H1 (cell line): ENCODE measurements at regions not wholly inside any gene's neighbourhood (a gene's known extent, or its start where the extent isn't known, plus 50 kb on each side); places are given as distances from the start of the nearest gene placed in this dataset.

Experiments
- CTCF ChIA-PET: fragments of 300-600 bp; sonication (Branson Sonifier 250); formaldehyde crosslinking; loops from one replicate; lab custom pipeline; 2021; ENCODE audit not compliant: partially characterized antibody; lab: Charles Lee
- POLR2A ChIA-PET: fragments of 300-600 bp; sonication (Branson Sonifier 250); formaldehyde crosslinking; loops from one replicate; lab custom pipeline; 2021; ENCODE audit warnings: inconsistent platforms; ENCODE audit not compliant: partially characterized antibody; lab: Charles Lee
- DNase-seq, 2 experiments: peaks; one replicate each; pipeline versions ENCODE4 v3.0.0 to v3.0.0-alpha.2; 2010 to 2022; ENCODE audit warnings: low spot score in 2 of 2, low read depth in 1 of 2, mixed read lengths in 1 of 2
- FAIRE-seq: peaks from 2 replicates; lab custom pipeline; 2011; peaks lifted over from hg19 to GRCh38; lab: Jason Lieb, UNC
- H2AFZ ChIP-seq: 2 replicates; pipeline ENCODE4 v1.8.1; 2012; ENCODE audit warnings: low read length, inconsistent platforms
- H2AK5ac ChIP-seq: 2 replicates; pipeline ENCODE4 v1.6.1; 2013; ENCODE audit warnings: low read depth, low read length
- H2BK120ac ChIP-seq: replicated peaks from 2 replicates; pipeline ENCODE3; 2013; ENCODE audit warnings: low read depth, low read length, inconsistent platforms
- H2BK12ac ChIP-seq: 2 replicates; pipeline ENCODE4 v1.6.1; 2013; ENCODE audit warnings: low read depth, low read length
- H2BK15ac ChIP-seq: 2 replicates; pipeline ENCODE4 v1.6.1; 2013; ENCODE audit warnings: low read length
- H2BK20ac ChIP-seq: 2 replicates; pipeline ENCODE4 v1.6.1; 2013; ENCODE audit warnings: low read length
- H2BK5ac ChIP-seq: 2 replicates; pipeline ENCODE4 v1.6.1; 2013; ENCODE audit warnings: low read depth, low read length
- H3K14ac ChIP-seq: 2 replicates; pipeline ENCODE4 v1.6.1; 2013; ENCODE audit warnings: inconsistent platforms; ENCODE audit not compliant: insufficient read length
- H3K18ac ChIP-seq: 2 replicates; pipeline ENCODE4 v1.6.1; 2013; ENCODE audit warnings: low read length; ENCODE audit errors: extremely low read depth
- H3K23ac ChIP-seq: 2 replicates; pipeline ENCODE4 v1.6.1; 2013; ENCODE audit warnings: inconsistent platforms; ENCODE audit not compliant: insufficient read length
- H3K23me2 ChIP-seq: 2 replicates; pipeline ENCODE4 v1.6.1; 2013; ENCODE audit warnings: low read depth, low read length
- H3K27ac ChIP-seq: 2 replicates; pipeline ENCODE4 v1.6.1; 2011; ENCODE audit warnings: low read depth, low read length, inconsistent platforms
- H3K27me3 ChIP-seq, 4 experiments: replicated peaks in 1 of 4; 1 replicate in 1 of 4; 2 replicates in 3 of 4; pipeline versions ENCODE4 v1.6.1 to v1.8.1; 2011 to 2013; ENCODE audit warnings: low read length in 3 of 4, mild to moderate bottlenecking in 3 of 4, inconsistent platforms in 2 of 4, mixed read lengths in 2 of 4, moderate library complexity in 1 of 4; ENCODE audit not compliant: control insufficient read depth in 3 of 4, insufficient read depth in 3 of 4; ENCODE audit errors: extremely low read depth in 1 of 4
- H3K36me3 ChIP-seq, 4 experiments: 2 replicates each; pipeline versions ENCODE4 v1.6.1 to v1.8.1; 2011 to 2013; ENCODE audit warnings: mild to moderate bottlenecking in 4 of 4, low read length in 3 of 4, moderate library complexity in 2 of 4, control low read depth in 1 of 4, inconsistent platforms in 1 of 4; ENCODE audit not compliant: insufficient read depth in 4 of 4, control insufficient read depth in 2 of 4
- H3K4ac ChIP-seq: replicated peaks from 2 replicates; pipeline ENCODE3; 2013; ENCODE audit warnings: low read length, low read depth, mixed read lengths, inconsistent platforms; ENCODE audit not compliant: insufficient read length
- H3K4me1 ChIP-seq, 4 experiments: replicated peaks in 1 of 4; 1 replicate in 1 of 4; 2 replicates in 3 of 4; pipeline versions ENCODE4 v1.6.1 to v1.8.1; 2011 to 2013; ENCODE audit warnings: low read length in 3 of 4, inconsistent platforms in 2 of 4, mixed read lengths in 1 of 4; ENCODE audit not compliant: insufficient read depth in 4 of 4, control insufficient read depth in 3 of 4
- H3K4me2 ChIP-seq, 2 experiments: 2 replicates each; pipeline versions ENCODE4 v1.6.1 to v1.8.1; 2011 to 2013; ENCODE audit warnings: low read depth in 2 of 2, low read length in 2 of 2, control low read depth in 1 of 2, inconsistent platforms in 1 of 2, mild to moderate bottlenecking in 1 of 2; ENCODE audit not compliant: insufficient read depth in 1 of 2
- H3K4me3 ChIP-seq, 4 experiments: fragments of 200-600, 300-600 bp in 1 of 4; sonication (generic), shearing (Covaris generic), sonication (Bioruptor Twin) in 1 of 4; 2 replicates each; pipeline versions ENCODE4 v1.5.1 to v1.8.1; 2011 to 2016; ENCODE audit warnings: low read length in 4 of 4, low read depth in 3 of 4, control low read depth in 2 of 4, inconsistent platforms in 2 of 4, mild to moderate bottlenecking in 2 of 4, mixed read lengths in 1 of 4, moderate library complexity in 1 of 4; ENCODE audit not compliant: insufficient read depth in 2 of 4; ENCODE audit errors: extremely low read depth in 1 of 4
- H3K56ac ChIP-seq: replicated peaks from 2 replicates; pipeline ENCODE3; 2013; ENCODE audit warnings: low read depth, mild to moderate bottlenecking, mixed read lengths, low read length, inconsistent platforms; ENCODE audit not compliant: insufficient read length
- H3K79me1 ChIP-seq: 2 replicates; pipeline ENCODE4 v1.6.1; 2013; ENCODE audit warnings: low read depth, low read length, control low read depth
- H3K79me2 ChIP-seq, 2 experiments: 2 replicates each; pipeline versions ENCODE4 v1.6.1 to v1.8.1; 2012 to 2013; ENCODE audit warnings: low read length in 2 of 2, mild to moderate bottlenecking in 2 of 2, inconsistent platforms in 1 of 2; ENCODE audit not compliant: insufficient read depth in 2 of 2, control insufficient read depth in 1 of 2
- H3K9ac ChIP-seq, 4 experiments: replicated peaks in 1 of 4; 1 replicate in 1 of 4; 2 replicates in 3 of 4; pipeline versions ENCODE4 v1.6.1 to v1.8.1; 2011 to 2013; ENCODE audit warnings: low read depth in 3 of 4, low read length in 3 of 4, control low read depth in 2 of 4, mild to moderate bottlenecking in 2 of 4, moderate library complexity in 2 of 4, inconsistent platforms in 1 of 4; ENCODE audit errors: extremely low read depth in 1 of 4
- H3K9me3 ChIP-seq, 2 experiments: 2 replicates each; pipeline versions ENCODE4 v1.6.1 to v1.8.1; 2012 to 2013; ENCODE audit warnings: mild to moderate bottlenecking in 2 of 2, moderate library complexity in 2 of 2, control low read depth in 1 of 2, inconsistent platforms in 1 of 2, low read depth in 1 of 2, low read length in 1 of 2, mixed read lengths in 1 of 2; ENCODE audit not compliant: insufficient read depth in 2 of 2
- H4K20me1 ChIP-seq, 2 experiments: replicated peaks in 1 of 2; 2 replicates each; pipeline versions ENCODE3 to v1.8.1; 2011 to 2013; ENCODE audit warnings: inconsistent platforms in 2 of 2, low read length in 2 of 2, mild to moderate bottlenecking in 1 of 2; ENCODE audit not compliant: insufficient read depth in 2 of 2, control insufficient read depth in 1 of 2
- H4K5ac ChIP-seq: 2 replicates; pipeline ENCODE4 v1.6.1; 2013; ENCODE audit warnings: low read length, low read depth, mixed read lengths, inconsistent platforms; ENCODE audit not compliant: insufficient read length
- H4K8ac ChIP-seq: 2 replicates; pipeline ENCODE4 v1.8.0; 2013; ENCODE audit warnings: mild to moderate bottlenecking, moderate library complexity, low read length, inconsistent platforms; ENCODE audit not compliant: insufficient read depth; ENCODE audit errors: extremely low read depth
- H4K91ac ChIP-seq: replicated peaks from 2 replicates; pipeline ENCODE3; 2013; ENCODE audit warnings: low read length, mixed read lengths, inconsistent platforms; ENCODE audit not compliant: insufficient read length
- BACH1 ChIP-seq: IDR thresholded peaks from 2 replicates; pipeline ENCODE4 v1.6.1; 2012; ENCODE audit warnings: low read length, improper control_type of control experiment
- CBX8 ChIP-seq: fragments of 300-800, 300-1000 bp; sonication (generic); IDR thresholded peaks from 2 replicates; pipeline ENCODE4 v1.7.1; 2016; ENCODE audit warnings: low read depth, low read length, borderline replicate concordance
- CHD1 ChIP-seq: IDR thresholded peaks from 2 replicates; pipeline ENCODE4 v1.6.1; 2012; ENCODE audit warnings: low read depth, low read length, improper control_type of control experiment
- CTCF ChIP-seq, 3 experiments: IDR thresholded peaks; 1 replicate in 2 of 3; 2 replicates in 1 of 3; pipeline versions ENCODE4 v1.5.1 to v1.6.1; 2011; ENCODE audit warnings: low read length in 3 of 3, mild to moderate bottlenecking in 3 of 3, inconsistent platforms in 2 of 3, low read depth in 1 of 3, moderate library complexity in 1 of 3; ENCODE audit not compliant: insufficient read depth in 1 of 3; ENCODE audit errors: control extremely low read depth in 1 of 3
- GABPA ChIP-seq: IDR thresholded peaks from 2 replicates; pipeline ENCODE4 v1.6.1; 2011; ENCODE audit warnings: mild to moderate bottlenecking, low read length, moderate library complexity, borderline replicate concordance; ENCODE audit not compliant: insufficient read depth
- GTF2F1 ChIP-seq: IDR thresholded peaks from 2 replicates; pipeline ENCODE4 v1.6.1; 2012; ENCODE audit warnings: low read depth, low read length, improper control_type of control experiment, borderline replicate concordance
- KDM4A ChIP-seq: IDR thresholded peaks from one replicate; pipeline ENCODE4 v1.7.1; 2012; ENCODE audit warnings: low read depth, mild to moderate bottlenecking, moderate library complexity, low read length, inconsistent platforms; ENCODE audit not compliant: severe bottlenecking
- PHF8 ChIP-seq: fragments of 200-600 bp; sonication (generic); conservative IDR thresholded peaks from 2 replicates; pipeline ENCODE4 v1.7.1; 2012; ENCODE audit warnings: low read depth, mild to moderate bottlenecking, inconsistent platforms, low read length, moderate library complexity
- RAD21 ChIP-seq, 2 experiments: IDR thresholded peaks in 1 of 2; conservative IDR thresholded peaks in 1 of 2; 2 replicates each; pipeline ENCODE4 v1.6.1; 2011; ENCODE audit warnings: low read depth in 2 of 2, low read length in 2 of 2, improper control_type of control experiment in 1 of 2, inconsistent platforms in 1 of 2, mild to moderate bottlenecking in 1 of 2, moderate library complexity in 1 of 2
- SIX5 ChIP-seq: IDR thresholded peaks from 2 replicates; pipeline ENCODE4 v1.6.1; 2011; ENCODE audit warnings: mild to moderate bottlenecking, low read depth, low read length
- TAF7 ChIP-seq: optimal IDR thresholded peaks from 2 replicates; pipeline ENCODE3; 2011; ENCODE audit warnings: low read depth, mild to moderate bottlenecking, inconsistent platforms, low read length, moderate library complexity, borderline replicate concordance
- TBP ChIP-seq: IDR thresholded peaks from 2 replicates; pipeline ENCODE4 v1.6.1; 2011; ENCODE audit warnings: low read depth, low read length, improper control_type of control experiment
- WGBS, 2 experiments: shearing (Covaris generic) in 1 of 2; methylation state at CpG; one replicate each; pipeline versions ENCODE4 v1.1.6 to v1.1.7; 2013 to 2015; ENCODE audit warnings: low lambda C conversion rate in 2 of 2, mixed read lengths in 2 of 2, inconsistent platforms in 1 of 2, low coverage in 1 of 2, missing lambda C conversion rate in 1 of 2; ENCODE audit not compliant: insufficient replicate concordance in 2 of 2, insufficient coverage in 1 of 2, insufficient read length in 1 of 2; ENCODE audit errors: extremely low coverage in 1 of 2, missing lambda C conversion rate in 1 of 2; 5-methylcytosine and 5-hydroxymethylcytosine counted together

GRCh38 chr4:175891851-175892250 lies 79.8 kb upstream of the GPM6A start:
- Histone ChIP-seq H3K27me3 (no peaks in the 10 kb centered on the region), H3K4me3 (no peak overlapping the region), H3K23ac (no peak overlapping the region), H2BK5ac (no peak overlapping the region), H3K27ac (no peak overlapping the region), H4K91ac (no peak overlapping the region), H3K4ac (no peak overlapping the region), H3K56ac (no peak overlapping the region), H3K18ac (0 out of 2 replicates have a peak overlapping the region, but pooled peaks have one; percentile 15), H3K9me3 (no peaks in the 10 kb centered on the region), H2BK15ac (no peak overlapping the region), H2AFZ (no peak overlapping the region), H4K5ac (no peak overlapping the region), H3K4me2 (no peak overlapping the region), H3K36me3 (no peaks in the 10 kb centered on the region), H3K79me1 (no peaks in the 10 kb centered on the region), H2AK5ac (no peak overlapping the region), H4K20me1 (no peaks in the 10 kb centered on the region), H3K14ac (no peak overlapping the region), H2BK20ac (no peak overlapping the region), H3K23me2 (no peaks in the 10 kb centered on the region), H2BK120ac (no peak overlapping the region), H3K4me1 (no peaks in the 10 kb centered on the region), H2BK12ac (no peak overlapping the region), H3K79me2 (no peaks in the 10 kb centered on the region), H3K9ac (no peak overlapping the region), H4K8ac (no peak overlapping the region)
- CTCF ChIA-PET = interaction anchor here (0.6 to 2.2 kb wide), 16 partner anchors 9 to 382 kb away, joined by 3 to 13 read pairs (median 3); no protein-coding TSS in a partner anchor
- DNase-seq (no peak), FAIRE-seq (peak; percentile 52)
- 31% methylated on average over 2 of the region's 2 CpGs; no CpG with 5 or more reads in 1 of the 2 experiments for WGBS, 2 experiments
- POLR2A ChIA-PET = no interaction called here
- TF ChIP-seq BACH1 = no peak
- no peak for TF ChIP-seq TBP
- no peak for TF ChIP-seq PHF8
- TF ChIP-seq CBX8 = no peak
- no peak for TF ChIP-seq CHD1
- TF ChIP-seq KDM4A = no peak
- TF ChIP-seq SIX5 = no peak
- TF ChIP-seq RAD21 (IDR thresholded peaks at IDR 0.05 in 1 of 2, conservative IDR thresholded peaks at IDR 0.05 in 1 of 2; ENCODE audit: low read depth in 2 of 2, low read length in 2 of 2) = peak; percentile 56 to 61
- TF ChIP-seq TAF7 = no peak
- no peak for TF ChIP-seq GTF2F1
- TF ChIP-seq GABPA = no peak
- TF ChIP-seq CTCF (IDR thresholded peaks at IDR 0.05; ENCODE audit: control extremely low read depth in 1 of 3, insufficient read depth in 1 of 3, low read depth in 1 of 3, low read length in 3 of 3) = peak in 2 of 3 experiments; percentile 9 to 50; a peak in 2 of 4 replicates
